H9 (cell line): ENCODE measurements at regions not wholly inside any gene's neighbourhood (a gene's known extent, or its start where the extent isn't known, plus 50 kb on each side); places are given as distances from the start of the nearest gene placed in this dataset.

Experiments
- DNase-seq: peaks from one replicate; pipeline ENCODE4 v3.0.0-alpha.2; 2017
- H2AFZ ChIP-seq: one replicate; pipeline ENCODE4 v1.6.1; 2013; ENCODE audit warnings: mild to moderate bottlenecking, low read length, control low read depth, moderate library complexity
- H2AK5ac ChIP-seq: 2 replicates; pipeline ENCODE4 v1.6.1; 2013; ENCODE audit warnings: low read length, control low read depth, mixed read lengths; ENCODE audit not compliant: insufficient read length
- H2BK120ac ChIP-seq: one replicate; pipeline ENCODE4 v1.6.1; 2013; ENCODE audit warnings: low read depth, mild to moderate bottlenecking, low read length, control low read depth, inconsistent platforms; ENCODE audit not compliant: poor library complexity, severe bottlenecking
- H2BK12ac ChIP-seq: 2 replicates; pipeline ENCODE4 v1.6.1; 2013; ENCODE audit warnings: low read length, control low read depth, mixed read lengths, low read depth; ENCODE audit not compliant: insufficient read length
- H2BK15ac ChIP-seq: 2 replicates; pipeline ENCODE4 v1.6.1; 2013; ENCODE audit warnings: low read depth, low read length, control low read depth
- H2BK20ac ChIP-seq: one replicate; pipeline ENCODE4 v1.6.1; 2013; ENCODE audit warnings: low read depth, mild to moderate bottlenecking, low read length, control low read depth, inconsistent platforms; ENCODE audit not compliant: poor library complexity, severe bottlenecking
- H2BK5ac ChIP-seq: 2 replicates; pipeline ENCODE4 v1.6.1; 2013; ENCODE audit warnings: low read length, control low read depth, mixed read lengths; ENCODE audit not compliant: insufficient read length
- H3K14ac ChIP-seq: 2 replicates; pipeline ENCODE4 v1.6.1; 2013; ENCODE audit warnings: low read length, control low read depth; ENCODE audit not compliant: insufficient read depth
- H3K18ac ChIP-seq: 2 replicates; pipeline ENCODE4 v1.6.1; 2013; ENCODE audit warnings: low read depth, mild to moderate bottlenecking, mixed read lengths, low read length, control low read depth; ENCODE audit not compliant: insufficient read length
- H3K23ac ChIP-seq: 2 replicates; pipeline ENCODE4 v1.6.1; 2013; ENCODE audit warnings: low read length, control low read depth, mixed read lengths, low read depth; ENCODE audit not compliant: insufficient read length
- H3K23me2 ChIP-seq: 2 replicates; pipeline ENCODE4 v1.6.1; 2013; ENCODE audit warnings: low read depth, mild to moderate bottlenecking, mixed read lengths, low read length, control low read depth; ENCODE audit not compliant: insufficient read length, poor library complexity, severe bottlenecking
- H3K27ac ChIP-seq: 2 replicates; pipeline ENCODE4 v1.5.1; 2013; ENCODE audit warnings: low read length, control low read depth, mixed read lengths, low read depth; ENCODE audit not compliant: insufficient read length
- H3K27me3 ChIP-seq: 2 replicates; pipeline ENCODE4 v1.6.1; 2013; ENCODE audit warnings: low read length, control low read depth, inconsistent platforms; ENCODE audit not compliant: insufficient read depth
- H3K4ac ChIP-seq: 2 replicates; pipeline ENCODE4 v1.6.1; 2013; ENCODE audit warnings: low read depth, mild to moderate bottlenecking, control low read depth, inconsistent platforms, low read length, moderate library complexity
- H3K4me1 ChIP-seq: 2 replicates; pipeline ENCODE4 v1.6.1; 2013; ENCODE audit warnings: low read length, control low read depth, inconsistent platforms; ENCODE audit not compliant: insufficient read depth
- H3K4me2 ChIP-seq: 2 replicates; pipeline ENCODE4 v1.6.1; 2013; ENCODE audit warnings: low read length, control low read depth, mixed read lengths; ENCODE audit not compliant: insufficient read length, insufficient read depth
- H3K56ac ChIP-seq: 2 replicates; pipeline ENCODE4 v1.6.1; 2013; ENCODE audit warnings: low read depth, mild to moderate bottlenecking, mixed read lengths, low read length, control low read depth; ENCODE audit not compliant: insufficient read length
- H3K79me1 ChIP-seq: 2 replicates; pipeline ENCODE4 v1.6.1; 2013; ENCODE audit warnings: low read depth, mild to moderate bottlenecking, moderate library complexity, low read length, control low read depth, inconsistent platforms; ENCODE audit not compliant: insufficient read depth, poor library complexity, severe bottlenecking
- H3K79me2 ChIP-seq: 2 replicates; pipeline ENCODE4 v1.6.1; 2013; ENCODE audit warnings: low read length, control low read depth, inconsistent platforms; ENCODE audit not compliant: insufficient read depth
- H3K9ac ChIP-seq: 2 replicates; pipeline ENCODE4 v1.6.1; 2013; ENCODE audit warnings: low read length, control low read depth, mixed read lengths; ENCODE audit not compliant: insufficient read length; ENCODE audit errors: extremely low read depth
- H3K9me3 ChIP-seq: one replicate; pipeline ENCODE4 v1.6.1; 2013; ENCODE audit warnings: low read depth, low read length, inconsistent platforms; ENCODE audit not compliant: control insufficient read depth
- H3T11ph ChIP-seq: one replicate; pipeline ENCODE4 v1.6.1; 2013; ENCODE audit warnings: mild to moderate bottlenecking, low read length, control low read depth, inconsistent platforms
- H4K20me1 ChIP-seq: one replicate; pipeline ENCODE4 v1.6.1; 2013; ENCODE audit not compliant: control insufficient read depth, insufficient read length, insufficient read depth
- H4K5ac ChIP-seq: 2 replicates; pipeline ENCODE4 v1.6.1; 2013; ENCODE audit warnings: low read depth, mild to moderate bottlenecking, mixed read lengths, low read length, control low read depth; ENCODE audit not compliant: insufficient read length
- H4K8ac ChIP-seq: replicated peaks from 2 replicates; pipeline ENCODE4 v1.6.1; 2013; ENCODE audit warnings: low read length, control low read depth, mixed read lengths, low read depth; ENCODE audit not compliant: insufficient read length
- H4K91ac ChIP-seq: 2 replicates; pipeline ENCODE4 v1.6.1; 2013; ENCODE audit warnings: low read depth, mild to moderate bottlenecking, moderate library complexity, mixed read lengths, low read length, control low read depth; ENCODE audit not compliant: insufficient read length
- H3K27ac Mint-ChIP-seq, 3 experiments: 2 replicates in 2 of 3; 3 replicates in 1 of 3; pipeline ENCODE4 v1.8.0; 2020 to 2021; ENCODE audit warnings: mixed read lengths in 3 of 3, mild to moderate bottlenecking in 1 of 3, moderate library complexity in 1 of 3
- H3K27me3 Mint-ChIP-seq: 2 replicates; pipeline ENCODE4 v1.8.0; 2021; ENCODE audit warnings: low read depth, mild to moderate bottlenecking, moderate library complexity, mixed read lengths
- H3K36me3 Mint-ChIP-seq, 3 experiments: 2 replicates in 2 of 3; 3 replicates in 1 of 3; pipeline ENCODE4 v1.8.0; 2020 to 2021; ENCODE audit warnings: low read depth in 3 of 3, mixed read lengths in 3 of 3; ENCODE audit not compliant: insufficient read depth in 1 of 3
- H3K4me1 Mint-ChIP-seq, 2 experiments: 2 replicates each; pipeline ENCODE4 v1.8.0; 2020; ENCODE audit warnings: mixed read lengths in 2 of 2
- H3K4me3 Mint-ChIP-seq, 2 experiments: 2 replicates in 1 of 2; 3 replicates in 1 of 2; pipeline ENCODE4 v1.8.0; 2020 to 2021; ENCODE audit warnings: mild to moderate bottlenecking in 2 of 2, mixed read lengths in 2 of 2, moderate library complexity in 1 of 2
- H3K9me3 Mint-ChIP-seq, 2 experiments: 2 replicates in 1 of 2; 3 replicates in 1 of 2; pipeline ENCODE4 v1.8.0; 2020; ENCODE audit warnings: mild to moderate bottlenecking in 2 of 2, mixed read lengths in 2 of 2, moderate library complexity in 1 of 2
- CTCF ChIP-seq: fragments of 200-600 bp; sonication (generic); conservative IDR thresholded peaks from 3 replicates; pipeline ENCODE4 v1.8.0; 2021; ENCODE audit warnings: antibody characterized with exemption, mild to moderate bottlenecking
- WGBS: extraction: QIAGEN DNeasy Blood & Tissue Kit; methylation state at CpG from one replicate; pipeline ENCODE4 v1.1.7; 2013; ENCODE audit warnings: missing lambda C conversion rate, low lambda C conversion rate, mixed read lengths; ENCODE audit not compliant: insufficient read length; ENCODE audit errors: extremely low coverage; 5-methylcytosine and 5-hydroxymethylcytosine counted together

DNA sequence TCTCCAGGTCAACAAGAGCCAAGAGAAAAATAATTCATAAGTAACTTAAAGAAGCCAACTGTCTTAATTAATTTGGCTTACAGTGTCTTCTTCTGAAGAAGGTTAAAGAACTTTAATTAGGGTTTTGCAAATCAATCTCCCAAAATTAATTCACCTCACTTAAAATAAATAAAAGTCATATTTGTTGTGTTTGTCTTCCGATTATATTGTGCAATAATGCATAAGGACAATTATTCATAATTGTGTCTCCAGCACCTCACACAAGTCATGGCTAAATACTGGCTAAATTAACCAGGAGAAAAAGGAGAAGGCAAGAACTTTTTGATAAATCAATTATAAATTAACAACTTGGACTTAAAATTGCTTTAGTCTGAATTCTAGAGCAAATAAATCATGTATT lies 899.0 kb upstream of the NR2F2 start:
- H3K27me3 ChIP-seq: no peaks in the 10 kb centered on the region
- no CpG with 5 or more reads among the region's 1 CpG for WGBS
- no peak for DNase-seq
- Mint-ChIP-seq H3K27ac (no peak overlapping the region), H3K9me3 (no peaks in the 10 kb centered on the region; a peak in 2 of 5 replicates), H3K36me3 (no peaks in the 10 kb centered on the region; a peak in 1 of 7 replicates), H3K4me1 (no peaks in the 10 kb centered on the region), H3K4me3 (no peak overlapping the region), H3K27me3 (no peaks in the 10 kb centered on the region)
- no peak overlapping the region for H3K14ac ChIP-seq
- no peaks in the 10 kb centered on the region for H4K20me1 ChIP-seq
- no peak for TF ChIP-seq CTCF
- no peak overlapping the region for H3K56ac ChIP-seq
- H3T11ph ChIP-seq: no peak overlapping the region
- no peak overlapping the region for H3K23ac ChIP-seq
- H2BK20ac ChIP-seq: no peak overlapping the region
- no peak overlapping the region for H2AFZ ChIP-seq
- no peak overlapping the region for H4K8ac ChIP-seq
- H3K4me2 ChIP-seq: no peak overlapping the region
- no peak overlapping the region for H2BK12ac ChIP-seq
- H3K18ac ChIP-seq: no peak overlapping the region
- no peak overlapping the region for H2BK5ac ChIP-seq
- H3K27ac ChIP-seq: no peak overlapping the region
- H2BK15ac ChIP-seq: no peak overlapping the region
- no peaks in the 10 kb centered on the region for H3K23me2 ChIP-seq
- no peaks in the 10 kb centered on the region for H3K79me2 ChIP-seq
- no peak overlapping the region for H3K9ac ChIP-seq
- no peak overlapping the region for H4K5ac ChIP-seq
- H3K4me1 ChIP-seq: no peaks in the 10 kb centered on the region
- no peak overlapping the region for H4K91ac ChIP-seq
- H3K79me1 ChIP-seq: no peaks in the 10 kb centered on the region
- H2AK5ac ChIP-seq: no peak overlapping the region
- no peak overlapping the region for H2BK120ac ChIP-seq
- H3K4ac ChIP-seq: no peak overlapping the region
- H3K9me3 ChIP-seq: no peaks in the 10 kb centered on the region
